ENCODE measurements at regions not wholly inside any gene's neighbourhood (a gene's known extent, or its start where the extent isn't known, plus 50 kb on each side); places are given as distances from the start of the nearest gene placed in this dataset.

DNA sequence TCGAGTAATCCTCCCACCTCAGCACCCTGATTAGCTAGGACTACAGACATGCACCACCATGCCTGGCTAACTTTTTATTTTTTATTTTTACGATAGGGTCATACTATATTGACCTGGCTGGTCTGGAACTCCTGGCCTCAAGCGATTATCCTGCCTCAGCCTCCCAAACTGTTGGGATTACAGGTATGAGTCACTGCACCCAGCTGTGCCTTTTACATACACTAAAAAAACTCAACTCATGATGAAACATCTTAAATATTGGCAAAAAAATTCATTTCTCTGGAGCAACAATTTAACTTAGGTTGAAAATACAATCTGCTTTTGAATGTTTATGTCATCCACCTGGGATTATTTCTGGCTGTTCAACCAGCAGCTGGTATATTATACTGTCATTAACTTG lies 598.3 kb upstream of the ZP4 start:
- intact Hi-C loops (cut with DNase I): no loop called here
- H3K4me3 ChIP-seq: no peak overlapping the region
- DNase-seq: no peak
- H3K36me3 ChIP-seq (replicated peaks in 1 of 2): no peaks in the 10 kb centered on the region
- 82 to 91% (median 88%) methylated on average over 3 of the region's 3 CpGs for WGBS, 4 donors
- H3K27me3 ChIP-seq: no peaks in the 10 kb centered on the region
- H3K27ac ChIP-seq: no peak overlapping the region
- no peaks in the 10 kb centered on the region for H3K9me3 ChIP-seq (replicated peaks in 1 of 3)
- H3K4me1 ChIP-seq (replicated peaks in 1 of 2): no peaks in the 10 kb centered on the region
- TF ChIP-seq, protein P1, sequence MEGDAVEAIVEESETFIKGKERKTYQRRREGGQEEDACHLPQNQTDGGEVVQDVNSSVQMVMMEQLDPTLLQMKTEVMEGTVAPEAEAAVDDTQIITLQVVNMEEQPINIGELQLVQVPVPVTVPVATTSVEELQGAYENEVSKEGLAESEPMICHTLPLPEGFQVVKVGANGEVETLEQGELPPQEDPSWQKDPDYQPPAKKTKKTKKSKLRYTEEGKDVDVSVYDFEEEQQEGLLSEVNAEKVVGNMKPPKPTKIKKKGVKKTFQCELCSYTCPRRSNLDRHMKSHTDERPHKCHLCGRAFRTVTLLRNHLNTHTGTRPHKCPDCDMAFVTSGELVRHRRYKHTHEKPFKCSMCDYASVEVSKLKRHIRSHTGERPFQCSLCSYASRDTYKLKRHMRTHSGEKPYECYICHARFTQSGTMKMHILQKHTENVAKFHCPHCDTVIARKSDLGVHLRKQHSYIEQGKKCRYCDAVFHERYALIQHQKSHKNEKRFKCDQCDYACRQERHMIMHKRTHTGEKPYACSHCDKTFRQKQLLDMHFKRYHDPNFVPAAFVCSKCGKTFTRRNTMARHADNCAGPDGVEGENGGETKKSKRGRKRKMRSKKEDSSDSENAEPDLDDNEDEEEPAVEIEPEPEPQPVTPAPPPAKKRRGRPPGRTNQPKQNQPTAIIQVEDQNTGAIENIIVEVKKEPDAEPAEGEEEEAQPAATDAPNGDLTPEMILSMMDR (IDR thresholded peaks at IDR 0.05): no peak
- TF ChIP-seq POLR2A (IDR thresholded peaks at IDR 0.05): no peak

- Histone ChIP-seq H3K36me3 (replicated peaks in 1 of 2) (no peaks in the 10 kb centered on the region), H3K4me1 (replicated peaks in 1 of 2) (no peaks in the 10 kb centered on the region), H3K27me3 (no peaks in the 10 kb centered on the region), H3K27ac (no peak overlapping the region), H3K9me3 (replicated peaks in 1 of 3) (no peaks in the 10 kb centered on the region), H3K4me3 (no peak overlapping the region)
- DNase-seq: no peak
- WGBS, 4 donors: 65 to 79% (median 72%) methylated on average over 2 of the region's 2 CpGs
- TF ChIP-seq, protein P1 (IDR thresholded peaks at IDR 0.05): no peak
- no peak for TF ChIP-seq POLR2A (IDR thresholded peaks at IDR 0.05)
- intact Hi-C loops (cut with DNase I): no loop called here
Measured at GRCh38 chr1:238488401-238488800, 597.7 kb upstream of the ZP4 start.

- WGBS, 4 donors: 56 to 70% (median 65%) methylated on average over 1 of the region's 1 CpG
Measured at GRCh38 chr1:238487931-238488330, 597.2 kb upstream of the ZP4 start.

GRCh38 chr1:238485912-238486209 lies 595.1 kb upstream of the ZP4 start:
- Histone ChIP-seq H3K27me3 (no peaks in the 10 kb centered on the region), H3K9me3 (replicated peaks in 1 of 3) (no peaks in the 10 kb centered on the region), H3K27ac (no peak overlapping the region), H3K4me3 (no peak overlapping the region), H3K36me3 (replicated peaks in 1 of 2) (no peaks in the 10 kb centered on the region), H3K4me1 (replicated peaks in 1 of 2) (no peaks in the 10 kb centered on the region)
- no peak for DNase-seq
- intact Hi-C loops (cut with DNase I): no loop called here
- 86 to 91% (median 88%) methylated on average over 5 of the region's 5 CpGs for WGBS, 4 donors
- TF ChIP-seq, protein P1 (IDR thresholded peaks at IDR 0.05): no peak
- TF ChIP-seq POLR2A (IDR thresholded peaks at IDR 0.05): no peak

More at GRCh38 chr1:238487931-238488330, 597.2 kb upstream of the ZP4 start:
- Histone ChIP-seq H3K4me3 (no peak overlapping the region), H3K27ac (no peak overlapping the region), H3K9me3 (replicated peaks in 1 of 3) (no peaks in the 10 kb centered on the region), H3K27me3 (no peaks in the 10 kb centered on the region), H3K4me1 (replicated peaks in 1 of 2) (no peaks in the 10 kb centered on the region), H3K36me3 (replicated peaks in 1 of 2) (no peaks in the 10 kb centered on the region)
- intact Hi-C loops (cut with DNase I): no loop called here
- TF ChIP-seq POLR2A (IDR thresholded peaks at IDR 0.05): no peak
- TF ChIP-seq, protein P1 (IDR thresholded peaks at IDR 0.05): no peak
- DNase-seq: no peak

Data from adrenal gland (tissue), 9 donors.